B cell (primary cell): ENCODE measurements at regions not wholly inside any gene's neighbourhood (a gene's known extent, or its start where the extent isn't known, plus 50 kb on each side); places are given as distances from the start of the nearest gene placed in this dataset.

ENCODE experiments used
- ATAC-seq: fragments of 200-7000 bp; cut with Tn5 transposase; one replicate; pipeline ENCODE4 v1.10.0; 2021; ENCODE audit warnings: low read depth, mild to moderate bottlenecking, moderate number of reproducible peaks, moderate library complexity
- CTCF ChIA-PET: fragments of 350-600 bp; sonication (Branson Sonifier 250); formaldehyde crosslinking; loops from one replicate; lab custom pipeline; 2021; ENCODE audit warnings: antibody characterized with exemption, inconsistent platforms; lab: Charles Lee
- POLR2A ChIA-PET: fragments of 350-600 bp; sonication (Branson Sonifier 250); formaldehyde crosslinking; loops from one replicate; lab custom pipeline; 2021; ENCODE audit warnings: antibody characterized with exemption; lab: Charles Lee
- DNase-seq: peaks from one replicate; pipeline ENCODE4 v3.0.0; 2013
- H2AFZ ChIP-seq: 2 replicates; pipeline ENCODE4 v1.6.1; 2012; ENCODE audit warnings: mild to moderate bottlenecking, low read depth, low read length; ENCODE audit not compliant: insufficient read depth, poor library complexity, severe bottlenecking
- H3K27ac ChIP-seq, 2 donors: 1 replicate in 1 of 2; 2 replicates in 1 of 2; pipeline ENCODE4 v1.5.1; 2012 to 2013; ENCODE audit warnings: low read length in 2 of 2, mild to moderate bottlenecking in 2 of 2, moderate library complexity in 1 of 2
- H3K27me3 ChIP-seq, 4 experiments: fragments of 200-600 bp in 1 of 4; sonication (generic) in 1 of 4; replicated peaks in 1 of 4; 1 replicate in 2 of 4; 2 replicates in 2 of 4; pipeline versions ENCODE4 v1.6.1 to v1.7.0; 2013 to 2016; ENCODE audit warnings: low read length in 3 of 4, mild to moderate bottlenecking in 2 of 4, mixed read lengths in 1 of 4, moderate library complexity in 1 of 4; ENCODE audit not compliant: insufficient read depth in 4 of 4, control insufficient read depth in 3 of 4; ENCODE audit errors: control extremely low read depth in 1 of 4
- H3K36me3 ChIP-seq, 2 experiments: replicated peaks in 1 of 2; 1 replicate in 1 of 2; 2 replicates in 1 of 2; pipeline versions ENCODE4 v1.6.1 to v1.7.1; 2013; ENCODE audit warnings: low read length in 1 of 2; ENCODE audit not compliant: insufficient read depth in 2 of 2, control insufficient read depth in 1 of 2; ENCODE audit errors: control extremely low read depth in 1 of 2, extremely low read depth in 1 of 2
- H3K4me1 ChIP-seq, 2 donors: fragments of 200-600 bp in 1 of 2; sonication (generic) in 1 of 2; 1 replicate in 1 of 2; 2 replicates in 1 of 2; pipeline versions ENCODE4 v1.5.1 to v1.6.1; 2013 to 2017; ENCODE audit warnings: low read length in 2 of 2; ENCODE audit not compliant: control insufficient read depth in 2 of 2, insufficient read depth in 2 of 2
- H3K4me2 ChIP-seq: replicated peaks from 2 replicates; pipeline ENCODE3; 2012; ENCODE audit warnings: mild to moderate bottlenecking, low read depth, low read length; ENCODE audit not compliant: poor library complexity, severe bottlenecking
- H3K4me3 ChIP-seq, 5 experiments: fragments of 200-600 bp in 1 of 5; sonication (generic) in 1 of 5; 1 replicate in 3 of 5; 2 replicates in 2 of 5; pipeline versions ENCODE4 v1.5.1 to v1.7.0; 2011 to 2016; ENCODE audit warnings: low read length in 4 of 5, mild to moderate bottlenecking in 4 of 5, low read depth in 2 of 5, control low read depth in 1 of 5, moderate library complexity in 1 of 5; ENCODE audit not compliant: insufficient read depth in 1 of 5; ENCODE audit errors: control extremely low read depth in 1 of 5, extremely low read depth in 1 of 5
- H3K79me2 ChIP-seq: fragments of 200-600 bp; sonication (generic); one replicate; pipeline ENCODE4 v1.6.0; 2016; ENCODE audit warnings: low read length; ENCODE audit not compliant: control insufficient read depth, insufficient read depth
- H3K9ac ChIP-seq: fragments of 200-600 bp; sonication (generic); 2 replicates; pipeline ENCODE4 v1.6.1; 2017; ENCODE audit warnings: mild to moderate bottlenecking, low read length, moderate library complexity
- H3K9me3 ChIP-seq, 3 donors: one replicate each; pipeline versions ENCODE4 v1.6.1 to v1.7.1; 2013; ENCODE audit warnings: low read length in 2 of 3; ENCODE audit not compliant: control insufficient read depth in 2 of 3, insufficient read depth in 1 of 3; ENCODE audit errors: control extremely low read depth in 1 of 3
- H4K20me1 ChIP-seq: 2 replicates; pipeline ENCODE4 v1.6.0; 2012; ENCODE audit warnings: mild to moderate bottlenecking, low read length; ENCODE audit not compliant: insufficient read depth, control insufficient read depth, poor library complexity, severe bottlenecking
- H3K27ac Mint-ChIP-seq: one replicate; pipeline ENCODE4 v1.8.0; 2021; ENCODE audit warnings: mixed read lengths
- H3K27me3 Mint-ChIP-seq: one replicate; pipeline ENCODE4 v1.8.0; 2021; ENCODE audit warnings: mixed read lengths
- H3K4me1 Mint-ChIP-seq: one replicate; pipeline ENCODE4 v1.8.0; 2021; ENCODE audit warnings: mixed read lengths
- H3K4me3 Mint-ChIP-seq: one replicate; pipeline ENCODE4 v1.8.0; 2021; ENCODE audit warnings: mixed read lengths
- H3K9me3 Mint-ChIP-seq: one replicate; pipeline ENCODE4 v1.8.0; 2022; ENCODE audit warnings: mixed read lengths; ENCODE audit not compliant: insufficient read depth
- EZH2 ChIP-seq: IDR thresholded peaks from 2 replicates; pipeline ENCODE4 v1.6.1; 2012; ENCODE audit warnings: borderline replicate concordance, low read depth, mild to moderate bottlenecking, moderate library complexity, low read length; ENCODE audit not compliant: insufficient read depth, poor library complexity, severe bottlenecking
- WGBS: methylation state at CpG from one replicate; pipeline ENCODE4 v1.1.5; 2013; ENCODE audit warnings: missing lambda C conversion rate; ENCODE audit not compliant: insufficient coverage; 5-methylcytosine and 5-hydroxymethylcytosine counted together
- intact Hi-C: fragments of 100-400 bp; cut with micrococcal nuclease; formaldehyde crosslinking; loops from one replicate; pipeline ENCODE4 v1.10.0; 2022
- TF ChIP-seq, protein P1 (sequence below): fragments of 200-600 bp; IDR thresholded peaks from one replicate; pipeline ENCODE4 v1.8.0; 2022; ENCODE audit warnings: antibody characterized with exemption, mild to moderate bottlenecking

DNA sequence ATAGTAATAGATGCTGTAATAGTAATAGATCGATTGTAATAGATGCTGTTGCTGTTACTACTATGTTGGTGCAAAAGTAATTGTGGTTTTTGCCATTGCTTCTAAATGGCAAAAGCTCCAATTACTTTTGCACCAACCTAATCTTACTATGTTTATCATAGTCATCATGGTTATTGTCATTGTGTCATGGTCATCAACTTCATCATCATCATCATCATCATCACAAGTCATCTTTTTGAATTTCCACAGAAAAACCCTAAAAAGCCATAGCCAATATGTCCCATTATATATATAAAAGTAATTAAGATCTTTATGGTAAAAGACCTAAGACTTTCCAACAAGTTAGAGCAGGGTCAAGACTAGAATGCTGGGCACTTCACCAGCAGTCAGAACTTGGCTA, 435.1 kb upstream of the MARCKS start:
- intact Hi-C loops, result no loop called here
- no peaks in the 10 kb centered on the region for H3K9me3 Mint-ChIP-seq
- no peaks in the 10 kb centered on the region for H3K79me2 ChIP-seq

DNA sequence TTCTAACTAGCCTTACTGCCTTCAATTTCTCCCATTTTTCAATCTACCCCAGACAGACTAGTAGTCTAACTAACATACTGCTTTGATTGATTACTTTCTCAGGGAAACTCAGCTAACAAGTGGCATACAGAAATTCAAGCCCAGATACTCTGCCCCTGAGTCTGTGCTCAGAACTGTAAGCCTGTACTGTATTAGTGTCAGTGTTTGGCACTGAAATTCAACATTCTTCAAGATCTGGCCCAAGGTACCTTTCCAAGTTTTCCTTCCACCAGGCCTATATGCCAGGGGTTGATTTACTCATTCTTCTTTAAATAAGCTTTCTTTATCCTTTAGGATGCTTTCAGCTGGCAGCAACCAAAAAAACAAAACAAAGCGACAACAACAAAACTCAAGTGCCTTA, 433.2 kb upstream of the MARCKS start:
- intact Hi-C loops, result no loop called here
- Histone ChIP-seq H3K36me3 (no peaks in the 10 kb centered on the region), H3K27me3 (peaks cover 0 to 3% (median 0%) of the 10 kb centered on the region in 4 experiments), H3K79me2 (no peaks in the 10 kb centered on the region), H2AFZ (no peak overlapping the region), H3K4me1 (no peaks in the 10 kb centered on the region), H3K9me3 (no peaks in the 10 kb centered on the region), H4K20me1 (no peaks in the 10 kb centered on the region), H3K4me2 (no peak overlapping the region), H3K9ac (no peak overlapping the region), H3K27ac (no peak overlapping the region), H3K4me3 (no peak overlapping the region)
- Mint-ChIP-seq H3K27ac (no peak overlapping the region), H3K27me3 (no peaks in the 10 kb centered on the region), H3K4me1 (no peaks in the 10 kb centered on the region), H3K4me3 (no peak overlapping the region), H3K9me3 (no peaks in the 10 kb centered on the region)
- POLR2A ChIA-PET, result no interaction called here
- TF ChIP-seq, protein P1, sequence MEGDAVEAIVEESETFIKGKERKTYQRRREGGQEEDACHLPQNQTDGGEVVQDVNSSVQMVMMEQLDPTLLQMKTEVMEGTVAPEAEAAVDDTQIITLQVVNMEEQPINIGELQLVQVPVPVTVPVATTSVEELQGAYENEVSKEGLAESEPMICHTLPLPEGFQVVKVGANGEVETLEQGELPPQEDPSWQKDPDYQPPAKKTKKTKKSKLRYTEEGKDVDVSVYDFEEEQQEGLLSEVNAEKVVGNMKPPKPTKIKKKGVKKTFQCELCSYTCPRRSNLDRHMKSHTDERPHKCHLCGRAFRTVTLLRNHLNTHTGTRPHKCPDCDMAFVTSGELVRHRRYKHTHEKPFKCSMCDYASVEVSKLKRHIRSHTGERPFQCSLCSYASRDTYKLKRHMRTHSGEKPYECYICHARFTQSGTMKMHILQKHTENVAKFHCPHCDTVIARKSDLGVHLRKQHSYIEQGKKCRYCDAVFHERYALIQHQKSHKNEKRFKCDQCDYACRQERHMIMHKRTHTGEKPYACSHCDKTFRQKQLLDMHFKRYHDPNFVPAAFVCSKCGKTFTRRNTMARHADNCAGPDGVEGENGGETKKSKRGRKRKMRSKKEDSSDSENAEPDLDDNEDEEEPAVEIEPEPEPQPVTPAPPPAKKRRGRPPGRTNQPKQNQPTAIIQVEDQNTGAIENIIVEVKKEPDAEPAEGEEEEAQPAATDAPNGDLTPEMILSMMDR, result no peak
- no peak for TF ChIP-seq EZH2
- CTCF ChIA-PET, result no interaction called here
- ATAC-seq, result no peak
- WGBS, result no CpG with 5 or more reads among the region's 1 CpG
- no peak for DNase-seq

More for the DNA sequence above, 435.1 kb upstream of the MARCKS start:
- ChIA-PET CTCF (no interaction called here), POLR2A (no interaction called here)
- no peak for DNase-seq
- no peak overlapping the region for H3K9ac ChIP-seq
- H3K27me3 ChIP-seq, result peaks cover 0 to 3% (median 0%) of the 10 kb centered on the region in 4 experiments
- H3K9me3 ChIP-seq, result no peaks in the 10 kb centered on the region
- H3K4me3 Mint-ChIP-seq, result no peak overlapping the region
- no peak overlapping the region for H2AFZ ChIP-seq
- H3K4me1 ChIP-seq, result no peaks in the 10 kb centered on the region
- ATAC-seq, result no peak
- H3K27ac ChIP-seq, result no peak overlapping the region
- no peak overlapping the region for H3K27ac Mint-ChIP-seq
- no peaks in the 10 kb centered on the region for H3K27me3 Mint-ChIP-seq
- H3K4me3 ChIP-seq, result no peak overlapping the region
- H3K4me2 ChIP-seq, result no peak overlapping the region
- WGBS, result no CpG with 5 or more reads among the region's 1 CpG
- no peaks in the 10 kb centered on the region for H4K20me1 ChIP-seq
- no peaks in the 10 kb centered on the region for H3K4me1 Mint-ChIP-seq
- no peak for TF ChIP-seq EZH2
- TF ChIP-seq, protein P1, result no peak
- H3K36me3 ChIP-seq, result no peaks in the 10 kb centered on the region
